Vagina (tissue), 2 donors: ENCODE measurements at regions not wholly inside any gene's neighbourhood (a gene's known extent, or its start where the extent isn't known, plus 50 kb on each side); places are given as distances from the start of the nearest gene placed in this dataset.

ENCODE experiments used
- DNase-seq, 2 donors: peaks; one replicate each; pipeline ENCODE4 v3.0.0-alpha.2; 2017; ENCODE audit errors: extremely low spot score in 2 of 2
- H3K27ac ChIP-seq: fragments of 200-600 bp; sonication (generic); one replicate; pipeline ENCODE4 v1.5.1; 2019
- H3K27me3 ChIP-seq: fragments of 200-600 bp; sonication (generic); one replicate; pipeline ENCODE4 v1.5.1; 2019
- H3K36me3 ChIP-seq, 2 donors: fragments of 200-600 bp; sonication (generic); one replicate each; pipeline ENCODE4 v1.5.1; 2017 to 2019
- H3K4me1 ChIP-seq: fragments of 200-600 bp; sonication (generic); one replicate; pipeline ENCODE4 v1.5.1; 2019
- H3K4me3 ChIP-seq, 2 donors: fragments of 200-600 bp; sonication (generic); 1 replicate in 1 of 2; 2 replicates in 1 of 2; pipeline ENCODE4 v1.5.1; 2016 to 2019
- H3K9me3 ChIP-seq: fragments of 200-600 bp; sonication (generic); one replicate; pipeline ENCODE4 v1.5.1; 2019
- POLR2A ChIP-seq, 2 donors: fragments of 450-650 bp; IDR thresholded peaks; one replicate each; pipeline ENCODE4 v1.6.1; 2017; ENCODE audit warnings: antibody characterized with exemption in 2 of 2, mild to moderate bottlenecking in 2 of 2, moderate library complexity in 2 of 2
- POLR2AphosphoS5 ChIP-seq, 2 donors: sonication (generic); formaldehyde crosslinking; IDR thresholded peaks; one replicate each; pipeline ENCODE4 v1.9.0; 2017; ENCODE audit warnings: antibody characterized with exemption in 2 of 2, mild to moderate bottlenecking in 2 of 2, low read depth in 1 of 2; ENCODE audit not compliant: insufficient read depth in 1 of 2
- intact Hi-C: fragments of 100-400 bp; cut with DNase I; formaldehyde crosslinking; loops from one replicate; pipeline ENCODE4 v1.15.1; 2023
- TF ChIP-seq, protein P1 (sequence below), 3 experiments: fragments of 450-650 bp in 2 of 3; fragments of 200-600 bp in 1 of 3; sonication (generic) in 1 of 3; IDR thresholded peaks; one replicate each; pipeline ENCODE4 v1.5.1; 2017 to 2019; ENCODE audit warnings: antibody characterized with exemption in 3 of 3, mild to moderate bottlenecking in 2 of 3, moderate library complexity in 2 of 3

DNA sequence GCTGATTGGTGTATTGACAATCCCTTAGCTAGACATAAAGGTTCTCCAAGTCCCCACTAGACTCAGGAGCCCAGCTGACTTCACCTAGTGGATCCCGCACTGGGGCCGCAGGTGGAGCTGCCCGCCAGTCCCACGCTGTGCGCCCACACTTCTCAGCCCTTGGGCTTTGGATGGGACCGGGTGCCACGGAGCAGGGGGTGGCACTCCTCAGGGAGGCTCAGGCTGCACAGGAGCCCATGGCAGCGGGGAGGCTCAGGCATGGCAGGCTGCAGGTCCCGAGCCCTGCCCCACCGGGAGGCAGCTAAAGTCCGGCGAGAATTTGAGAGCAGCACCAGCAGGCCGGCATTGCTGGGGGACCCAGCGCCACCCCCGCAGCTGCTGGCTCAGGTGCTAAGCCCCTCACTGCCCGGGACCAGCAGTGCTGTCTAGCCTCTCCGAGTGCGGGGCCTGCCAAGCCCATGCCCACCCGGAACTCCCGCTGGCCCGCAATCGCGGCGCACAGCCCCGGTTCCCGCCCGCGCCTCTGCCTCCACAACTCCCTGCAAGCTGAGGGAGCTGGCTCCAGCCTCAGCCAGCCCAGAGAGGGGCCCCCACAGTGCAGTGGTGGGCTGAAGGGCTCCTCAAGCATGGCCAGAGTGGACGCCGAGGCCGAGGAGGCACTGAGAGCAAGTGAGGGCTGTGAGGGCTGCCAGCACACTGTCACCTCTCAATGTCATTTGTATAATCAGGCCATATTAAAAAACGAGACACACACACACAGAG, 437.2 kb downstream of the CSNK1G3 start:
- Histone ChIP-seq H3K27me3 (no peaks in the 10 kb centered on the region), H3K4me3 (no peak overlapping the region), H3K27ac (no peak overlapping the region), H3K4me1 (no peaks in the 10 kb centered on the region), H3K9me3 (no peaks in the 10 kb centered on the region), H3K36me3 (no peaks in the 10 kb centered on the region)
- intact Hi-C loops = no loop called here
- TF ChIP-seq, protein P1, sequence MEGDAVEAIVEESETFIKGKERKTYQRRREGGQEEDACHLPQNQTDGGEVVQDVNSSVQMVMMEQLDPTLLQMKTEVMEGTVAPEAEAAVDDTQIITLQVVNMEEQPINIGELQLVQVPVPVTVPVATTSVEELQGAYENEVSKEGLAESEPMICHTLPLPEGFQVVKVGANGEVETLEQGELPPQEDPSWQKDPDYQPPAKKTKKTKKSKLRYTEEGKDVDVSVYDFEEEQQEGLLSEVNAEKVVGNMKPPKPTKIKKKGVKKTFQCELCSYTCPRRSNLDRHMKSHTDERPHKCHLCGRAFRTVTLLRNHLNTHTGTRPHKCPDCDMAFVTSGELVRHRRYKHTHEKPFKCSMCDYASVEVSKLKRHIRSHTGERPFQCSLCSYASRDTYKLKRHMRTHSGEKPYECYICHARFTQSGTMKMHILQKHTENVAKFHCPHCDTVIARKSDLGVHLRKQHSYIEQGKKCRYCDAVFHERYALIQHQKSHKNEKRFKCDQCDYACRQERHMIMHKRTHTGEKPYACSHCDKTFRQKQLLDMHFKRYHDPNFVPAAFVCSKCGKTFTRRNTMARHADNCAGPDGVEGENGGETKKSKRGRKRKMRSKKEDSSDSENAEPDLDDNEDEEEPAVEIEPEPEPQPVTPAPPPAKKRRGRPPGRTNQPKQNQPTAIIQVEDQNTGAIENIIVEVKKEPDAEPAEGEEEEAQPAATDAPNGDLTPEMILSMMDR (IDR thresholded peaks at IDR 0.05) = no peak
- TF ChIP-seq POLR2AphosphoS5 (IDR thresholded peaks at IDR 0.05; ENCODE audit: insufficient read depth in 1 of 2, low read depth in 1 of 2) = no peak
- no peak for TF ChIP-seq POLR2A (IDR thresholded peaks at IDR 0.05)
- DNase-seq = no peak

DNA sequence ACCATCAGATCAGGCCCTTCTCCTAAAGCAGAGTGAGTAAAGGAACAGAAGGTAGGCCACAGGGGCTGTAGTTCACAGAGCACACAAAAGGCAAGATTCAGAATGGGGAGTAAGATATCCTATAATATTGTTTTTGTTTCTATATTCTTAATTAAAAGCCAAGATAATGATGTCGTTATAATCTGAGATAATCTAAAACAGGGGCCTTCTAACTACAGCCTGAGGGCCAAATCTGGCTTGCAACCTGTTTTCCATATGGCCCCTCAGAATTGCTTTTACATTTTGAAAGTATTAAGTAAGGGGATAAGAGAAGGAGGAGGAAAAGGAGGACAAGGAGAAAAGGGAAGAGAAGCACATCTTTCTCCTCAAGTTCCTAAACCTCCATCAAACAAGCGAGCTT, 435.8 kb downstream of the CSNK1G3 start:
- intact Hi-C loops = no loop called here
- no peak for DNase-seq
- Histone ChIP-seq H3K27ac (no peak overlapping the region), H3K4me1 (no peaks in the 10 kb centered on the region), H3K36me3 (no peaks in the 10 kb centered on the region), H3K27me3 (no peaks in the 10 kb centered on the region), H3K9me3 (no peaks in the 10 kb centered on the region), H3K4me3 (no peak overlapping the region)
- TF ChIP-seq POLR2AphosphoS5 (IDR thresholded peaks at IDR 0.05; ENCODE audit: insufficient read depth in 1 of 2, low read depth in 1 of 2) = no peak
- TF ChIP-seq POLR2A (IDR thresholded peaks at IDR 0.05) = no peak
- TF ChIP-seq, protein P1 (IDR thresholded peaks at IDR 0.05) = no peak

DNA sequence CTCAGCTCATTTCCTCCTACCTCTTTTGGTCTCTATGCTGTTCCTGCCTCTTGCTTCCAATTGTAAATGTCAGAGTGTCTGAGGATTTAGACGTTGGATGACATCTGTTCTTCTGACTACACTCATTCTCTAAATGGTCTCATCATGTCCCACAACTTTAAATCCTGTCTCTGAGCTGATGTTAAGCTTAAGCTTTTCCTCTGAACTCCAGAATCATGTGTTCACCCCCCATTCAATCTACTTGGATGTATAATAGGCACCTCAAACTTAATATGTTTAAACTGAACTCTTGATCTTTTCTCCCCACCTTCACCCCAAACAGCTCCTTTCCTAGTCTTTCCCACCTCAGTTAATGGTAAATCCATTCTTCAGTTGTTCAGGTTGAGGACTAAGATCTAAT, 433.6 kb downstream of the CSNK1G3 start:
- intact Hi-C loops = no loop called here
- no peaks in the 10 kb centered on the region for H3K4me1 ChIP-seq

DNA sequence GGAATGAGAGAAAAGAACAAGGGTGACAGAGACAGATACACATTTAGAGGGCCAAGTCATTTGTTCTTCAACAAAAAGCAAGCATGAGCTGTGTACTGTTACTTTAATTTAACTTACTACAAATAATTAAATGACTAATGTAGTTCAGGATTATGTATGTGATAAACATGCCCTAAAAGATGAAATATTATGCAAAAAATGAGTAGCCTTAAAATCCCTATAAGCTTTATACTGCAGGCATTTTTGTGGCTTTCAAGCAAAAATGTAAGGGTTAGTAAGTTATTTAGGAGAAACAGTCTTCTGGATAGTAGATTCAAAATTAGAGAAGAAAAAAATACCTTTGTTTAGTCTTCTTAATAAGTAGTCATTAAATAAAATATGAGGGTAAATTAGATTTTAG, 431.2 kb downstream of the CSNK1G3 start:
- Histone ChIP-seq H3K27me3 (no peaks in the 10 kb centered on the region), H3K4me1 (no peaks in the 10 kb centered on the region), H3K9me3 (no peaks in the 10 kb centered on the region), H3K27ac (no peak overlapping the region), H3K36me3 (no peaks in the 10 kb centered on the region), H3K4me3 (no peak overlapping the region)
- TF ChIP-seq POLR2AphosphoS5 (IDR thresholded peaks at IDR 0.05; ENCODE audit: insufficient read depth in 1 of 2, low read depth in 1 of 2) (no peak), POLR2A (IDR thresholded peaks at IDR 0.05) (no peak)
- TF ChIP-seq, protein P1 (IDR thresholded peaks at IDR 0.05) = no peak
- DNase-seq = no peak
- intact Hi-C loops = no loop called here

More for the DNA sequence above, 433.6 kb downstream of the CSNK1G3 start:
- no peak overlapping the region for H3K4me3 ChIP-seq
- no peaks in the 10 kb centered on the region for H3K27me3 ChIP-seq
- DNase-seq = no peak
- TF ChIP-seq, protein P1 (IDR thresholded peaks at IDR 0.05) = no peak
- H3K9me3 ChIP-seq = no peaks in the 10 kb centered on the region
- H3K36me3 ChIP-seq = no peaks in the 10 kb centered on the region
- no peak overlapping the region for H3K27ac ChIP-seq

DNA sequence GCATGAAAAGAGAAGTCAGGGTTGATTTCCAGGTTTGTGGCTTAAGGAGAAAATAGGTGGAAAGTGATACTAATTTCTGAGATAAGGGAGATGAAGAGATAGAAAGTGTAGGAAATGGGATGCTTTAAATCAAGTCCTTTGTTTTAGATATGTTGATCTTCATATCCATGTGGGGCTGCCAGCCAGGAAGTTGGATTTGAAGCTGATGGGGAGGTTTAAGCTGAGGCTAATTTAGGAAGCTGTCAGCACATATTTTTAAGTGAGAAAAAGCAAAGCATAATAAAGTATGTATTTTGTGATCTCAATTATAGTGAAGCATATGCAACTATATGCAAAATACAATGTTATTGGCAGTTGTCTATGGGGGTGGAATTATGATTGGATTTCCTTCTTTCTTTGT, 428.4 kb downstream of the CSNK1G3 start:
- DNase-seq = no peak
- Histone ChIP-seq H3K4me1 (no peaks in the 10 kb centered on the region), H3K4me3 (no peak overlapping the region), H3K36me3 (no peaks in the 10 kb centered on the region), H3K27me3 (no peaks in the 10 kb centered on the region), H3K27ac (no peak overlapping the region), H3K9me3 (peaks cover 6% of the 10 kb centered on the region)
- TF ChIP-seq, protein P1 (IDR thresholded peaks at IDR 0.05) = no peak
- no peak for TF ChIP-seq POLR2AphosphoS5 (IDR thresholded peaks at IDR 0.05; ENCODE audit: insufficient read depth in 1 of 2, low read depth in 1 of 2)
- TF ChIP-seq POLR2A (IDR thresholded peaks at IDR 0.05) = no peak
- intact Hi-C loops = no loop called here
